SK-N-SH treated with all-trans-retinoic acid at 6 μM for 48 hours (cell line): ENCODE measurements at regions not wholly inside any gene's neighbourhood (a gene's known extent, or its start where the extent isn't known, plus 50 kb on each side); places are given as distances from the start of the nearest gene placed in this dataset.

ENCODE experiments used
- ATAC-seq: fragments of 200-7000 bp; cut with Tn5 transposase; 3 replicates; pipeline ENCODE4 v1.9.1; 2020; ENCODE audit warnings: mild to moderate bottlenecking, moderate library complexity
- ARNTL ChIP-seq: fragments of 450-650 bp; formaldehyde crosslinking; IDR thresholded peaks from 2 replicates; pipeline ENCODE4 v1.5.0; 2020; ENCODE audit warnings: low read depth, mild to moderate bottlenecking, moderate library complexity, borderline replicate concordance
- BACH2 ChIP-seq: fragments of 250-450 bp; sonication (Bioruptor Pico); IDR thresholded peaks from 2 replicates; pipeline ENCODE4 v1.9.0; 2021; ENCODE audit warnings: mild to moderate bottlenecking, borderline replicate concordance
- CREB5 ChIP-seq: fragments of 250-450 bp; sonication (Bioruptor Pico); IDR thresholded peaks from 2 replicates; pipeline ENCODE4 v1.5.1; 2020; ENCODE audit warnings: low read depth, mild to moderate bottlenecking, moderate library complexity
- CSDC2 ChIP-seq: fragments of 250-450 bp; sonication (Bioruptor Pico); IDR thresholded peaks from 2 replicates; pipeline ENCODE4 v1.5.0; 2020; ENCODE audit warnings: mild to moderate bottlenecking, moderate library complexity
- CSRNP3 ChIP-seq: fragments of 250-450 bp; sonication (Bioruptor Pico); IDR thresholded peaks from 2 replicates; pipeline ENCODE4 v1.5.1; 2021; ENCODE audit warnings: mild to moderate bottlenecking, moderate library complexity
- ESRRG ChIP-seq: fragments of 250-450 bp; sonication (Bioruptor Pico); IDR thresholded peaks from 2 replicates; pipeline ENCODE4 v1.6.1; 2021; ENCODE audit warnings: mild to moderate bottlenecking
- GLIS3 ChIP-seq: fragments of 250-450 bp; sonication (Bioruptor Pico); IDR thresholded peaks from 2 replicates; pipeline ENCODE4 v1.5.0; 2020; ENCODE audit warnings: mild to moderate bottlenecking, moderate library complexity
- ISL1 ChIP-seq: fragments of 250-450 bp; sonication (Bioruptor Pico); IDR thresholded peaks from 2 replicates; pipeline ENCODE4 v2.1.2; 2022; ENCODE audit warnings: mild to moderate bottlenecking, moderate library complexity
- OSR1 ChIP-seq: fragments of 250-450 bp; sonication (Bioruptor Pico); IDR thresholded peaks from 2 replicates; pipeline ENCODE4 v1.8.0; 2022; ENCODE audit warnings: moderate library complexity, mild to moderate bottlenecking, inconsistent platforms
- PATZ1 ChIP-seq: fragments of 250-450 bp; sonication (Bioruptor Pico); IDR thresholded peaks from 2 replicates; pipeline ENCODE4 v1.8.0; 2020; ENCODE audit warnings: mild to moderate bottlenecking, moderate library complexity, borderline replicate concordance
- POU6F1 ChIP-seq: fragments of 250-450 bp; sonication (Bioruptor Pico); IDR thresholded peaks from 2 replicates; pipeline ENCODE4 v1.8.0; 2021; ENCODE audit warnings: low read depth, mild to moderate bottlenecking, moderate library complexity, borderline replicate concordance
- PPARA ChIP-seq: fragments of 250-450 bp; sonication (Bioruptor Pico); IDR thresholded peaks from 2 replicates; pipeline ENCODE4 v1.5.0; 2020; ENCODE audit warnings: mild to moderate bottlenecking, borderline replicate concordance
- RARB ChIP-seq: fragments of 250-450 bp; sonication (Bioruptor Pico); IDR thresholded peaks from 2 replicates; pipeline ENCODE4 v1.8.0; 2021; ENCODE audit warnings: mild to moderate bottlenecking, moderate library complexity
- SNAI2 ChIP-seq: fragments of 250-450 bp; sonication (Bioruptor Pico); IDR thresholded peaks from 2 replicates; pipeline ENCODE4 v1.5.0; 2020; ENCODE audit warnings: mild to moderate bottlenecking, moderate library complexity
- TCF4 ChIP-seq: fragments of 250-450 bp; sonication (Bioruptor Pico); IDR thresholded peaks from 2 replicates; pipeline ENCODE4 v1.8.0; 2021; ENCODE audit warnings: mild to moderate bottlenecking, moderate library complexity, borderline replicate concordance
- TOX ChIP-seq: fragments of 250-450 bp; sonication (Bioruptor Pico); IDR thresholded peaks from 2 replicates; pipeline ENCODE4 v1.8.0; 2021; ENCODE audit warnings: mild to moderate bottlenecking, moderate library complexity, borderline replicate concordance
- TSHZ2 ChIP-seq: fragments of 250-450 bp; sonication (Bioruptor Pico); IDR thresholded peaks from 2 replicates; pipeline ENCODE4 v1.5.0; 2020; ENCODE audit warnings: mild to moderate bottlenecking, moderate library complexity
- ZC3H10 ChIP-seq: fragments of 250-450 bp; sonication (Bioruptor Pico); IDR thresholded peaks from 2 replicates; pipeline ENCODE4 v1.5.1; 2021; ENCODE audit warnings: mild to moderate bottlenecking, moderate library complexity
- ZFP30 ChIP-seq: fragments of 450-650 bp; formaldehyde crosslinking; IDR thresholded peaks from 2 replicates; pipeline ENCODE4 v1.5.0; 2022; ENCODE audit warnings: mild to moderate bottlenecking, moderate library complexity
- ZNF565 ChIP-seq: fragments of 450-650 bp; formaldehyde crosslinking; conservative IDR thresholded peaks from 2 replicates; pipeline ENCODE4 v1.5.0; 2020; ENCODE audit warnings: low read depth, mild to moderate bottlenecking, moderate library complexity
- ZNF70 ChIP-seq: fragments of 450-650 bp; formaldehyde crosslinking; IDR thresholded peaks from 2 replicates; pipeline ENCODE4 v1.5.0; 2020; ENCODE audit warnings: mild to moderate bottlenecking, moderate library complexity
- ZNF8 ChIP-seq: fragments of 450-650 bp; formaldehyde crosslinking; IDR thresholded peaks from 2 replicates; pipeline ENCODE4 v1.5.0; 2020; ENCODE audit warnings: mild to moderate bottlenecking, moderate library complexity

DNA sequence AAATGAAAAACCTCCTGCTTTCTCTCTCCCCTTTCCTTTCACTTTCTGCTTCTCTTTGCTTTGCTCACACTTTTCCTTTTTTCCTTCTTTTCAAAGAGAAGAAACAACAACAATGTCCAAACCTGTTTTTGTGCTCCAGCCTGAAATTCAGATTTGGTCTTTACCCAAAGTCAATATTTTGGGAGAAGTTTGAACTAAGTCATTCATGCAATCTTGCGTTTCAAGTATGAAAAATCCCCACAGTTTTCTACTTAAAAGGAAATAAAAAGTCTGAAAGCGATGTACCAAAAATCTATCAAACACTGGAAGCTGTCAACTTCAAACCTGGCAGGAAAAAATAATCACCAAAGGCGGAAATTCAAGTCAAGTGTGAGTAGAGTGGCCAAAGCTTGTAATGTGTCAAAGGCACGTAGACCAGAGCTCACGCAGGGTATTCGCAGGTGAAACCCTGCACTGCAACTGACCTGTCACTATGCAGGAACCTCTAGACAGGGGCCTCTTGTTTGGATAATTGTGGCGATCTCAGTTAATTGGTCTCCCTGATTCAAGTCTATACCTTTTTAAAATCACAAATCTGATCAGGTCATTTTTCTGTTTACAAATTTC lies 118.8 kb upstream of the GALNT15 start:
- ATAC-seq: no peak
- TF ChIP-seq POU6F1 (CRISPR knock-in tag) (no peak), SNAI2 (CRISPR knock-in tag) (no peak), ZFP30 (CRISPR knock-in tag) (no peak), CREB5 (CRISPR knock-in tag) (no peak), ZNF565 (CRISPR knock-in tag) (no peak), TCF4 (no peak), RARB (no peak), BACH2 (CRISPR knock-in tag) (no peak), ZC3H10 (no peak), ARNTL (no peak), ZNF8 (CRISPR knock-in tag) (no peak), ZNF70 (CRISPR knock-in tag) (no peak), OSR1 (CRISPR knock-in tag) (no peak), PPARA (CRISPR knock-in tag) (no peak)
- TF ChIP-seq, all 23 proteins: peak for 0

GRCh38 chr3:16056217-16056616 lies 118.3 kb upstream of the GALNT15 start:
- no peak for ATAC-seq
- TF ChIP-seq ISL1 (no peak), TSHZ2 (CRISPR knock-in tag) (no peak), ZNF70 (CRISPR knock-in tag) (no peak), CREB5 (CRISPR knock-in tag) (no peak), ZFP30 (CRISPR knock-in tag) (no peak), ESRRG (CRISPR knock-in tag) (no peak), GLIS3 (CRISPR knock-in tag) (no peak), OSR1 (CRISPR knock-in tag) (no peak), BACH2 (CRISPR knock-in tag) (no peak), CSDC2 (no peak)

DNA sequence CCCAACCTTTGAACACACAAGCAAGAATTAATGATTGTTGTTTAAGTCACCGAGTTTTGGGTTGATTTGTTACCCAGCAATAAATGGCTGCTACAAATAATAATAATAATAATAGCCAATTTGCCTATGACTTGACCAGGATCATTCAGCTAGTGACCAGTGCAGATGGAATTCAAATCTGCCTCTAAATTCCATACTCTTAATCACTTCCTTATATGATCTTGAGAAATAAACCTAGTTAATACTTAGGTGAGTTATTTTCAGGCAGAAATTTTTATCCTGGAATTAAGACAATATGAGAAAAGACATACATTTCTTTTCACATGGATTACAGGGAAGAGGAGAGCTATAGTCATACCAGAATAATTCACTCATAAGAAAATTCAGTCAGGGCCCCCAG lies 116.0 kb upstream of the GALNT15 start:
- no peak for ATAC-seq
- TF ChIP-seq CSRNP3 (CRISPR knock-in tag) (no peak), TCF4 (no peak), OSR1 (CRISPR knock-in tag) (no peak), ESRRG (CRISPR knock-in tag) (no peak), PPARA (CRISPR knock-in tag) (no peak), PATZ1 (CRISPR knock-in tag) (no peak), TOX (CRISPR knock-in tag) (no peak), BACH2 (CRISPR knock-in tag) (no peak), ZNF70 (CRISPR knock-in tag) (no peak), SNAI2 (CRISPR knock-in tag) (no peak), TSHZ2 (CRISPR knock-in tag) (no peak), POU6F1 (CRISPR knock-in tag) (no peak), ZFP30 (CRISPR knock-in tag) (no peak)
